ENCODE measurements at regions not wholly inside any gene's neighbourhood (a gene's known extent, or its start where the extent isn't known, plus 50 kb on each side); places are given as distances from the start of the nearest gene placed in this dataset.

DNA sequence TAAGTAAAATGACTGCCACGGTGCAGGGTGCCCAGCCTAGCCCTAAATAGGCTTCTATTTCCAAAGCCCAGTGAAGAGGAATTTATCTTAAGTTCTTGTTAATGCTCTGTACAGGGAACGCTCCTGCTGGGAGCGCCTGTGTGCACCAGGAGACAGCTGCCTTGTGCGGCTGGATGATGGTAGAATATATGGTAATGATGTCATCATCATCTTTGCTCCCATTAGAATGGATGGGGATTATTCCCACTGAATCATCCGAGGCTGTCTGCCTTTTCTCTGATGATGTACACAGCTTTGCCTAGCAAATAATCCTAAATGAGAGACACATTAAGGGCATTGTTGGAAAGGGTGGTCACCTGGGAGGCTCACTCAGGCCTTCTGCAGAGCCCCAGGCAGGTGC is 928.1 kb downstream of the CCSER2 start:
- Histone ChIP-seq H3K27me3 (no peaks in the 10 kb centered on the region), H3K27ac (no peak overlapping the region), H3K36me3 (no peaks in the 10 kb centered on the region), H3K4me1 (no peaks in the 10 kb centered on the region), H3K4me3 (no peak overlapping the region), H3K9me3 (no peaks in the 10 kb centered on the region)
- TF ChIP-seq, protein P1, sequence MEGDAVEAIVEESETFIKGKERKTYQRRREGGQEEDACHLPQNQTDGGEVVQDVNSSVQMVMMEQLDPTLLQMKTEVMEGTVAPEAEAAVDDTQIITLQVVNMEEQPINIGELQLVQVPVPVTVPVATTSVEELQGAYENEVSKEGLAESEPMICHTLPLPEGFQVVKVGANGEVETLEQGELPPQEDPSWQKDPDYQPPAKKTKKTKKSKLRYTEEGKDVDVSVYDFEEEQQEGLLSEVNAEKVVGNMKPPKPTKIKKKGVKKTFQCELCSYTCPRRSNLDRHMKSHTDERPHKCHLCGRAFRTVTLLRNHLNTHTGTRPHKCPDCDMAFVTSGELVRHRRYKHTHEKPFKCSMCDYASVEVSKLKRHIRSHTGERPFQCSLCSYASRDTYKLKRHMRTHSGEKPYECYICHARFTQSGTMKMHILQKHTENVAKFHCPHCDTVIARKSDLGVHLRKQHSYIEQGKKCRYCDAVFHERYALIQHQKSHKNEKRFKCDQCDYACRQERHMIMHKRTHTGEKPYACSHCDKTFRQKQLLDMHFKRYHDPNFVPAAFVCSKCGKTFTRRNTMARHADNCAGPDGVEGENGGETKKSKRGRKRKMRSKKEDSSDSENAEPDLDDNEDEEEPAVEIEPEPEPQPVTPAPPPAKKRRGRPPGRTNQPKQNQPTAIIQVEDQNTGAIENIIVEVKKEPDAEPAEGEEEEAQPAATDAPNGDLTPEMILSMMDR (IDR thresholded peaks at IDR 0.05): no peak
- DNase-seq (ENCODE audit: low spot score): no peak

DNA sequence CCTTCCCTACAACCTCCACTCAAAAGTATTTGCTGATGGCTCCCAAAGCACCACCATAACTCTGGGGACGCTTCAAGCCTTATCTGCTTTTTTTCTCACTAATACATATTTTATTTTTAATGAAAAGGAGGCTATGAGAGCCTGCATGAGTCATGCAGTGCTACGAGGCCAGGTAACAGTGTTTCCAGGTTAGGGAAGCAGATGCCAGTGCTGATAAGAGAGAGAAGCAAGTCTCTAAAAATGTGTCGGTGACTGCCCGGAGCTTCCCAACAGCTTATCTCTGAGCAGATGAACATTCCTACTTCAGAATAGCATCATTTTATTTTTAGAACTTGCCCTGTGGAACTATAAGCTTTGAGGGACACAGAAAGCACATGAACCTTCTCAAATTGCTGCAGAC is 931.5 kb downstream of the CCSER2 start:
- no peaks in the 10 kb centered on the region for H3K9me3 ChIP-seq
- H3K36me3 ChIP-seq: no peaks in the 10 kb centered on the region
- DNase-seq (ENCODE audit: low spot score): no peak
- no peak overlapping the region for H3K27ac ChIP-seq
- TF ChIP-seq, protein P1 (IDR thresholded peaks at IDR 0.05): no peak
- H3K4me1 ChIP-seq: no peaks in the 10 kb centered on the region
- no peak overlapping the region for H3K4me3 ChIP-seq
- no peaks in the 10 kb centered on the region for H3K27me3 ChIP-seq

DNA sequence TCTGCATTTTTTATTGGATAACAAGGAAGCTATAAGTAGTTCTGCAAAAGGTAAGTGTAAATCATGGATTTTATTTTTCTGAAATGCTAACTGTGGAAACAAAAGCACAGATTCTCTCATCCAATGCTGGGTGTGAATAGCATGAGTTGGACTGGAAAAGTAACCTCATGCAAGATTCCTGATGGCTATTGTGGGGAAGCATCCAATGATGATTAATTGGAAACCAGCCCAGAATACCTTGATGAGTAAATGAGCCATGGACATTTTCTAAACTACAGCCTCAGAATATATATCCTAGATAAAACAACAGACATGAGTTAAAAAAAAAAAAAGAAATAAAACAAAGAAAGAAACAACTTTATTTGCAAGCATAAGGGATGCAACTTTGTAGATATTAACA is 934.6 kb downstream of the CCSER2 start:
- Histone ChIP-seq H3K36me3 (no peaks in the 10 kb centered on the region), H3K9me3 (no peaks in the 10 kb centered on the region), H3K27ac (no peak overlapping the region), H3K27me3 (no peaks in the 10 kb centered on the region), H3K4me1 (no peaks in the 10 kb centered on the region), H3K4me3 (no peak overlapping the region)
- no peak for DNase-seq (ENCODE audit: low spot score)
- TF ChIP-seq, protein P1 (IDR thresholded peaks at IDR 0.05): no peak

DNA sequence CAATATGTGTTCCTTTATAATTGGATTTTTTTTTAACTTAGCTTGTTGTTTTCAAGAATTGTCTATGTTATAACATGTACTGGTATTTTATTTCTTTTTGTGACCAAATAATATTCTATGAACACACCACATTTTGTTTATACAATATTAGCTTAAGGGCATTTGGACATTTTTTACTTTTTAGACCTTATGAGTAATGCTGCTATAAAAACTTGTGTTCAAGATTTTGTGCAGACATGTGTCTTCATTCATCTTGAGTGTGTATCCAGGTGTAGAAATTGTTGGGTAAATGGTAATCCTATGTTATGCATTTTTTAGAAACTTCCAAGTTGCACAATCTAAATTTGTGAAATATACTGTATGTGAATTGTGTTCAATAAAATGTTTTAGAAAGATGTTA is 936.7 kb downstream of the CCSER2 start:
- DNase-seq (ENCODE audit: low spot score): no peak
- H3K4me3 ChIP-seq: no peak overlapping the region
- no peaks in the 10 kb centered on the region for H3K27me3 ChIP-seq
- H3K9me3 ChIP-seq: no peaks in the 10 kb centered on the region
- TF ChIP-seq, protein P1 (IDR thresholded peaks at IDR 0.05): no peak
- H3K36me3 ChIP-seq: no peaks in the 10 kb centered on the region
- H3K27ac ChIP-seq: no peak overlapping the region
- no peaks in the 10 kb centered on the region for H3K4me1 ChIP-seq

DNA sequence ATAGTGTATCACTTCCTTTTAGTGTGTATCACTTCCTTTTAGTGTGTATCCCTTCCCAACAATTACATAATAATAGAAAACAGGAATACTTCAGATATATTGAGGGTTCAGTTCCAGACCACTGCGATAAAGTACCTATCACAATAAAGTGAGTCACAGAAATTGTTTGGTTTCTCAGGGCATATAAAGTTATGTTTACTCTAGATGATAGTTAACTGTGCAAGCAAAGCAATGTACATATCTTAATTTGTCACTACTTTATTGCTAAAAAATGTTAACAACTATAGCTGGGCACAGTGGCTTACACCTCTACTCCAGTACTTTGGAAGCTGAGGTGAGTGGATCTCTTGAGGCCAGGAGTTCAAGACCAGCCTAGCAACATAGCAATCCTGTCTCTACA is 938.4 kb downstream of the CCSER2 start:
- peaks cover 0 to 12% of the 10 kb centered on the region in 2 donors for H3K9me3 ChIP-seq
- H3K27me3 ChIP-seq: no peaks in the 10 kb centered on the region
- DNase-seq (ENCODE audit: low spot score): no peak
- H3K27ac ChIP-seq: no peak overlapping the region
- no peaks in the 10 kb centered on the region for H3K36me3 ChIP-seq
- TF ChIP-seq, protein P1 (IDR thresholded peaks at IDR 0.05): no peak
- no peak overlapping the region for H3K4me3 ChIP-seq
- no peaks in the 10 kb centered on the region for H3K4me1 ChIP-seq

DNA sequence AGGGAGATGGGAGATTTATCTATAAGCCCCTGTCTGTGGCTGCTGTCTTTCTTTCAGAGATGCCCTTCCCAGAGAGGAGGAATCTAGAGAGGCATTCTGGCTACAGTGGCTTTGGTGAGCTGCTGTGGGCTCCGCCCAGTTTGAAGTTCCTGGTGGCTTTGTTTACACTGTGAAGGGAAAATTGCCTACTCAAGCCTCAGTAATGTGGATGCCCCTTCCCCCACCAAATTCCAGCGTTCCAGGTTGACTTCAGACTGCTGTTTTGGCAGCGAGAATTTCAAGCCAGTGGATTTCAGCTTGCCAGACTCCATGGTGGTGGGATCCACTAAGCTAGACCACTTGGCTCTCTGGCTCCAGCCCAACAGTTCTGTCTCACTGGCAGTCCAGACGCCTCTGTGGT is 951.6 kb downstream of the CCSER2 start:
- Histone ChIP-seq H3K27me3 (no peaks in the 10 kb centered on the region), H3K36me3 (no peaks in the 10 kb centered on the region), H3K27ac (no peak overlapping the region), H3K4me3 (no peak overlapping the region), H3K9me3 (no peaks in the 10 kb centered on the region), H3K4me1 (no peaks in the 10 kb centered on the region)
- TF ChIP-seq, protein P1 (IDR thresholded peaks at IDR 0.05): no peak
- no peak for DNase-seq (ENCODE audit: low spot score)

Data from right atrium auricular region (tissue), 2 donors.